Mesothelial cell of epicardium (in vitro differentiated cells): ENCODE measurements at regions not wholly inside any gene's neighbourhood (a gene's known extent, or its start where the extent isn't known, plus 50 kb on each side); places are given as distances from the start of the nearest gene placed in this dataset.

Experiments used
- DNase-seq, 2 experiments: peaks; one replicate each; pipeline ENCODE4 v3.0.0; 2021; ENCODE audit warnings: low spot score in 2 of 2; ENCODE audit not compliant: unreplicated experiment in 2 of 2
- H3K27ac Mint-ChIP-seq: 2 replicates; pipeline ENCODE4 v1.8.0; 2021; ENCODE audit warnings: mixed read lengths
- H3K27me3 Mint-ChIP-seq: 2 replicates; pipeline ENCODE4 v1.8.0; 2021; ENCODE audit warnings: low read depth, mixed read lengths
- H3K36me3 Mint-ChIP-seq: 2 replicates; pipeline ENCODE4 v1.8.0; 2021; ENCODE audit warnings: mixed read lengths
- H3K4me1 Mint-ChIP-seq: 2 replicates; pipeline ENCODE4 v1.8.0; 2021; ENCODE audit warnings: mixed read lengths
- H3K4me3 Mint-ChIP-seq: 2 replicates; pipeline ENCODE4 v1.8.0; 2021; ENCODE audit warnings: mild to moderate bottlenecking, moderate library complexity, mixed read lengths
- H3K9me3 Mint-ChIP-seq: 2 replicates; pipeline ENCODE4 v1.8.0; 2021; ENCODE audit warnings: mixed read lengths
- TF ChIP-seq, protein P1 (sequence below): fragments of 200-600 bp; sonication (generic); IDR thresholded peaks from one replicate; pipeline ENCODE4 v1.5.0; 2021; ENCODE audit warnings: antibody characterized with exemption; ENCODE audit not compliant: unreplicated experiment

- DNase-seq, result no peak
- Mint-ChIP-seq H3K27ac (no peak overlapping the region), H3K4me3 (no peak overlapping the region), H3K36me3 (no peaks in the 10 kb centered on the region), H3K27me3 (no peaks in the 10 kb centered on the region), H3K4me1 (no peaks in the 10 kb centered on the region), H3K9me3 (peaks cover 5% of the 10 kb centered on the region)
- TF ChIP-seq, protein P1, sequence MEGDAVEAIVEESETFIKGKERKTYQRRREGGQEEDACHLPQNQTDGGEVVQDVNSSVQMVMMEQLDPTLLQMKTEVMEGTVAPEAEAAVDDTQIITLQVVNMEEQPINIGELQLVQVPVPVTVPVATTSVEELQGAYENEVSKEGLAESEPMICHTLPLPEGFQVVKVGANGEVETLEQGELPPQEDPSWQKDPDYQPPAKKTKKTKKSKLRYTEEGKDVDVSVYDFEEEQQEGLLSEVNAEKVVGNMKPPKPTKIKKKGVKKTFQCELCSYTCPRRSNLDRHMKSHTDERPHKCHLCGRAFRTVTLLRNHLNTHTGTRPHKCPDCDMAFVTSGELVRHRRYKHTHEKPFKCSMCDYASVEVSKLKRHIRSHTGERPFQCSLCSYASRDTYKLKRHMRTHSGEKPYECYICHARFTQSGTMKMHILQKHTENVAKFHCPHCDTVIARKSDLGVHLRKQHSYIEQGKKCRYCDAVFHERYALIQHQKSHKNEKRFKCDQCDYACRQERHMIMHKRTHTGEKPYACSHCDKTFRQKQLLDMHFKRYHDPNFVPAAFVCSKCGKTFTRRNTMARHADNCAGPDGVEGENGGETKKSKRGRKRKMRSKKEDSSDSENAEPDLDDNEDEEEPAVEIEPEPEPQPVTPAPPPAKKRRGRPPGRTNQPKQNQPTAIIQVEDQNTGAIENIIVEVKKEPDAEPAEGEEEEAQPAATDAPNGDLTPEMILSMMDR, result no peak
These were observed 174.9 kb downstream of the PPP1R2C start for GRCh38 chrX:42603016-42603415.

DNA sequence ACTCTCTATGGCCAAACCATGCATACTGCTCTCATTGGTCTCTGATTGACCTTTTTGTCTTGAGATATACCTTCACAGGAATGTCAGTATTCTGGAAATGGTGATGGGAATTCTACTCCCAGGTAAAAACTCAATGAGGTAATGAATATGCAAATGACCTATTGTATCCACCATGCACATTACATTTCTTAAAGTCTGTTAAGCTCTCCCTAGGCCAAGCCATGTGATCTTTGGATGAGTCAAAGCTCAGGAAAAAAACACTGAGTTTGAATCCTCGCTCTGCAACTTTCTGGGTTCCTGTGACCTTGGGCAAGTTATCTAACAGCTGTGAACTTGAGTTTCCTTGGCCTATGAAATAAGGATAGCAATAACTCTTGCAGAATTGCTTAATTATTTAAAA lies 175.4 kb downstream of the PPP1R2C start:
- H3K4me1 Mint-ChIP-seq, result no peaks in the 10 kb centered on the region
- peaks cover 5% of the 10 kb centered on the region for H3K9me3 Mint-ChIP-seq
- H3K27me3 Mint-ChIP-seq, result no peaks in the 10 kb centered on the region
- no peak for DNase-seq
- no peak overlapping the region for H3K27ac Mint-ChIP-seq
- TF ChIP-seq, protein P1, result no peak
- no peaks in the 10 kb centered on the region for H3K36me3 Mint-ChIP-seq
- H3K4me3 Mint-ChIP-seq, result no peak overlapping the region

- no peak overlapping the region for H3K4me3 Mint-ChIP-seq
- H3K36me3 Mint-ChIP-seq, result no peaks in the 10 kb centered on the region
- peaks cover 5% of the 10 kb centered on the region for H3K9me3 Mint-ChIP-seq
- no peak for DNase-seq
- no peaks in the 10 kb centered on the region for H3K27me3 Mint-ChIP-seq
- TF ChIP-seq, protein P1, result no peak
- no peaks in the 10 kb centered on the region for H3K4me1 Mint-ChIP-seq
- no peak overlapping the region for H3K27ac Mint-ChIP-seq
These were observed 175.8 kb downstream of the PPP1R2C start for GRCh38 chrX:42602136-42602535.

GRCh38 chrX:42597481-42597880 lies 180.5 kb downstream of the PPP1R2C start:
- H3K36me3 Mint-ChIP-seq, result no peaks in the 10 kb centered on the region
- H3K4me3 Mint-ChIP-seq, result no peak overlapping the region
- TF ChIP-seq, protein P1, result no peak
- H3K9me3 Mint-ChIP-seq, result peaks cover 8% of the 10 kb centered on the region
- no peak overlapping the region for H3K27ac Mint-ChIP-seq
- no peaks in the 10 kb centered on the region for H3K4me1 Mint-ChIP-seq
- no peak for DNase-seq
- no peaks in the 10 kb centered on the region for H3K27me3 Mint-ChIP-seq

DNA sequence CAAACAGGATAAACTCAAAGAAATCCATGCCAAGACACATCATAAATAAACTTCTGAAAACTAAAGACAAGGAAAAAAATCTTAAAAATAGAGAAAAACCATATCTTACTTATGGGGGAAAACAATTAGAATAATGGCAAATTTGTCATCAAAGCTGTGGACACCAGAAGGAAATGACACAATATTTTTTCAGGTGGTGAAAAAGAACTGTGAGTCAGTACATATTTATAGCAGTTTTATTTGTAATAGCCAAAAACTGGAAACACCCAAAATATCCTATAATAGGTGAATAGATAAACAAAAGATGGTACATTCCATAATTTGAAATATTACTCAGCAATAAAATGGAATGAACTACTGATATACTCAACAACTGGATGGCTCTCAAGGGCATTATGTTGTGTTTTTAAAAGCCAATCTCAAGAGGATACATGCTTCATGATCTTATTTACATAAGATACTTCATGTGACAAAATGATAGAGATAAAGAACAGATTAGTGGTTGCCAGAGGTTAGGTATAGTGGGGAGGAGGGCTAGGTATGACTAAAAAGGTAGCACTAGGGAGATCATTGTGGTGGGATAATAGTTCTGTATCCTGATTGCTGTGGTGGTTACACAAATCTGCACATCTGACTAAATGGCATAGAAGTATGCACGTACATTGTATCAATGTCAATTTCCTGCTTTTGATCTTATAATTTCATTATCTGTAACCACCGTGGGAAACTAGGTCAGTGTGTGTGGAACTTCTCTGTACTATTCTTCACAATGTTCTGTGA lies 191.9 kb downstream of the PPP1R2C start:
- TF ChIP-seq, protein P1, result no peak
- no peak overlapping the region for H3K4me3 Mint-ChIP-seq
- H3K9me3 Mint-ChIP-seq, result peaks cover 28% of the 10 kb centered on the region
- H3K27me3 Mint-ChIP-seq, result no peaks in the 10 kb centered on the region
- H3K4me1 Mint-ChIP-seq, result no peaks in the 10 kb centered on the region
- DNase-seq, result no peak
- no peak overlapping the region for H3K27ac Mint-ChIP-seq
- no peaks in the 10 kb centered on the region for H3K36me3 Mint-ChIP-seq
